ENCODE measurements at regions not wholly inside any gene's neighbourhood (a gene's known extent, or its start where the extent isn't known, plus 50 kb on each side); places are given as distances from the start of the nearest gene placed in this dataset.

- H3K4me3 ChIP-seq (ENCODE audit: low read depth, low read length), result no peak overlapping the region
- no peak for TF ChIP-seq CTCF (IDR thresholded peaks at IDR 0.05; ENCODE audit: borderline replicate concordance, insufficient read depth, low read depth, low read length)
These were observed 597.2 kb upstream of the ZP4 start for GRCh38 chr1:238487931-238488330.

GRCh38 chr1:238485912-238486209 lies 595.1 kb upstream of the ZP4 start:
- TF ChIP-seq CTCF (IDR thresholded peaks at IDR 0.05; ENCODE audit: borderline replicate concordance, insufficient read depth, low read depth, low read length), result no peak
- H3K4me3 ChIP-seq (ENCODE audit: low read depth, low read length), result no peak overlapping the region

GRCh38 chr1:238485057-238485911 lies 594.6 kb upstream of the ZP4 start:
- H3K4me3 ChIP-seq (ENCODE audit: low read depth, low read length), result no peak overlapping the region
- TF ChIP-seq CTCF (IDR thresholded peaks at IDR 0.05; ENCODE audit: borderline replicate concordance, insufficient read depth, low read depth, low read length), result no peak

GRCh38 chr1:238484121-238484520 lies 593.4 kb upstream of the ZP4 start:
- TF ChIP-seq CTCF (IDR thresholded peaks at IDR 0.05; ENCODE audit: borderline replicate concordance, insufficient read depth, low read depth, low read length), result no peak
- H3K4me3 ChIP-seq (ENCODE audit: low read depth, low read length), result no peak overlapping the region

- no peak for TF ChIP-seq CTCF (IDR thresholded peaks at IDR 0.05; ENCODE audit: borderline replicate concordance, insufficient read depth, low read depth, low read length)
- no peak overlapping the region for H3K4me3 ChIP-seq (ENCODE audit: low read depth, low read length)
These were observed 586.1 kb upstream of the ZP4 start for GRCh38 chr1:238476841-238477240.

- H3K4me3 ChIP-seq (ENCODE audit: low read depth, low read length), result no peak overlapping the region
- TF ChIP-seq CTCF (IDR thresholded peaks at IDR 0.05; ENCODE audit: borderline replicate concordance, insufficient read depth, low read depth, low read length), result no peak
These were observed 585.0 kb upstream of the ZP4 start for GRCh38 chr1:238475712-238476111.

GRCh38 chr1:238474263-238474662 lies 583.5 kb upstream of the ZP4 start:
- no peak for TF ChIP-seq CTCF (IDR thresholded peaks at IDR 0.05; ENCODE audit: borderline replicate concordance, insufficient read depth, low read depth, low read length)
- H3K4me3 ChIP-seq (ENCODE audit: low read depth, low read length), result no peak overlapping the region

Data from GM12875 (cell line).